SK-N-SH treated with all-trans-retinoic acid at 6 μM for 48 hours (cell line): ENCODE measurements at regions not wholly inside any gene's neighbourhood (a gene's known extent, or its start where the extent isn't known, plus 50 kb on each side); places are given as distances from the start of the nearest gene placed in this dataset.

Source experiments
- ARNTL ChIP-seq: fragments of 450-650 bp; formaldehyde crosslinking; IDR thresholded peaks from 2 replicates; pipeline ENCODE4 v1.5.0; 2020; ENCODE audit warnings: low read depth, mild to moderate bottlenecking, moderate library complexity, borderline replicate concordance
- BACH2 ChIP-seq: fragments of 250-450 bp; sonication (Bioruptor Pico); IDR thresholded peaks from 2 replicates; pipeline ENCODE4 v1.9.0; 2021; ENCODE audit warnings: mild to moderate bottlenecking, borderline replicate concordance
- CREB5 ChIP-seq: fragments of 250-450 bp; sonication (Bioruptor Pico); IDR thresholded peaks from 2 replicates; pipeline ENCODE4 v1.5.1; 2020; ENCODE audit warnings: low read depth, mild to moderate bottlenecking, moderate library complexity
- CSDC2 ChIP-seq: fragments of 250-450 bp; sonication (Bioruptor Pico); IDR thresholded peaks from 2 replicates; pipeline ENCODE4 v1.5.0; 2020; ENCODE audit warnings: mild to moderate bottlenecking, moderate library complexity
- ESRRG ChIP-seq: fragments of 250-450 bp; sonication (Bioruptor Pico); IDR thresholded peaks from 2 replicates; pipeline ENCODE4 v1.6.1; 2021; ENCODE audit warnings: mild to moderate bottlenecking
- GLIS3 ChIP-seq: fragments of 250-450 bp; sonication (Bioruptor Pico); IDR thresholded peaks from 2 replicates; pipeline ENCODE4 v1.5.0; 2020; ENCODE audit warnings: mild to moderate bottlenecking, moderate library complexity
- SNAI2 ChIP-seq: fragments of 250-450 bp; sonication (Bioruptor Pico); IDR thresholded peaks from 2 replicates; pipeline ENCODE4 v1.5.0; 2020; ENCODE audit warnings: mild to moderate bottlenecking, moderate library complexity
- TCF4 ChIP-seq: fragments of 250-450 bp; sonication (Bioruptor Pico); IDR thresholded peaks from 2 replicates; pipeline ENCODE4 v1.8.0; 2021; ENCODE audit warnings: mild to moderate bottlenecking, moderate library complexity, borderline replicate concordance
- ZFP3 ChIP-seq: fragments of 250-450 bp; sonication (Bioruptor Pico); IDR thresholded peaks from 2 replicates; pipeline ENCODE4 v1.5.0; 2020; ENCODE audit warnings: mild to moderate bottlenecking, moderate library complexity
- ZFP30 ChIP-seq: fragments of 450-650 bp; formaldehyde crosslinking; IDR thresholded peaks from 2 replicates; pipeline ENCODE4 v1.5.0; 2022; ENCODE audit warnings: mild to moderate bottlenecking, moderate library complexity
- TF ChIP-seq, protein P1 (sequence below): fragments of 250-450 bp; sonication (Bioruptor Pico); IDR thresholded peaks from 2 replicates; pipeline ENCODE4 v1.8.0; 2020; ENCODE audit warnings: mild to moderate bottlenecking, moderate library complexity, borderline replicate concordance

GRCh38 chr9:90034071-90034470, 429.3 kb downstream of the GADD45G start:
- TF ChIP-seq CSDC2 (CRISPR knock-in tag) (no peak), ESRRG (CRISPR knock-in tag) (no peak), BACH2 (no peak), CREB5 (CRISPR knock-in tag) (no peak), GLIS3 (CRISPR knock-in tag) (no peak), ARNTL (CRISPR knock-in tag) (no peak), TCF4 (no peak), ZFP30 (CRISPR knock-in tag) (no peak), SNAI2 (CRISPR knock-in tag) (no peak), ZFP3 (CRISPR knock-in tag) (no peak)
- TF ChIP-seq, protein P1, sequence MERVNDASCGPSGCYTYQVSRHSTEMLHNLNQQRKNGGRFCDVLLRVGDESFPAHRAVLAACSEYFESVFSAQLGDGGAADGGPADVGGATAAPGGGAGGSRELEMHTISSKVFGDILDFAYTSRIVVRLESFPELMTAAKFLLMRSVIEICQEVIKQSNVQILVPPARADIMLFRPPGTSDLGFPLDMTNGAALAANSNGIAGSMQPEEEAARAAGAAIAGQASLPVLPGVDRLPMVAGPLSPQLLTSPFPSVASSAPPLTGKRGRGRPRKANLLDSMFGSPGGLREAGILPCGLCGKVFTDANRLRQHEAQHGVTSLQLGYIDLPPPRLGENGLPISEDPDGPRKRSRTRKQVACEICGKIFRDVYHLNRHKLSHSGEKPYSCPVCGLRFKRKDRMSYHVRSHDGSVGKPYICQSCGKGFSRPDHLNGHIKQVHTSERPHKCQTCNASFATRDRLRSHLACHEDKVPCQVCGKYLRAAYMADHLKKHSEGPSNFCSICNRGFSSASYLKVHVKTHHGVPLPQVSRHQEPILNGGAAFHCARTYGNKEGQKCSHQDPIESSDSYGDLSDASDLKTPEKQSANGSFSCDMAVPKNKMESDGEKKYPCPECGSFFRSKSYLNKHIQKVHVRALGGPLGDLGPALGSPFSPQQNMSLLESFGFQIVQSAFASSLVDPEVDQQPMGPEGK (CRISPR knock-in tag), result no peak
